IPS DF 6.9 (cell line): ENCODE measurements at regions not wholly inside any gene's neighbourhood (a gene's known extent, or its start where the extent isn't known, plus 50 kb on each side); places are given as distances from the start of the nearest gene placed in this dataset.
"Not testable (repeated sequence)": the region's sequence is repeated elsewhere in the genome, so short reads cannot be mapped to it uniquely, and the experiment has no call there.

Experiments used
- DNase-seq: peaks from one replicate; pipeline ENCODE4 v3.0.0-alpha.2; 2013; ENCODE audit warnings: low read depth, low spot score
- H3K27ac ChIP-seq: one replicate; pipeline ENCODE4 v1.5.1; 2013; ENCODE audit warnings: low read length, control low read depth
- H3K27me3 ChIP-seq: 2 replicates; pipeline ENCODE4 v1.6.1; 2013; ENCODE audit warnings: mild to moderate bottlenecking, low read length; ENCODE audit not compliant: control insufficient read depth, insufficient read depth
- H3K36me3 ChIP-seq: 2 replicates; pipeline ENCODE4 v1.6.1; 2013; ENCODE audit warnings: low read length; ENCODE audit not compliant: control insufficient read depth, insufficient read depth
- H3K4me1 ChIP-seq: 2 replicates; pipeline ENCODE4 v1.6.1; 2013; ENCODE audit warnings: low read length; ENCODE audit not compliant: control insufficient read depth, insufficient read depth
- H3K4me3 ChIP-seq: 2 replicates; pipeline ENCODE4 v1.5.1; 2013; ENCODE audit warnings: mild to moderate bottlenecking, low read length
- H3K9me3 ChIP-seq: 2 replicates; pipeline ENCODE4 v1.6.1; 2013; ENCODE audit warnings: low read length, inconsistent platforms; ENCODE audit not compliant: control insufficient read depth, insufficient read depth
- WGBS: extraction: QIAGEN DNeasy Blood & Tissue Kit; methylation state at CpG from one replicate; pipeline ENCODE4 v1.1.7; 2013; ENCODE audit warnings: mixed read lengths, missing lambda C conversion rate; ENCODE audit not compliant: insufficient read length, insufficient coverage; 5-methylcytosine and 5-hydroxymethylcytosine counted together

DNA sequence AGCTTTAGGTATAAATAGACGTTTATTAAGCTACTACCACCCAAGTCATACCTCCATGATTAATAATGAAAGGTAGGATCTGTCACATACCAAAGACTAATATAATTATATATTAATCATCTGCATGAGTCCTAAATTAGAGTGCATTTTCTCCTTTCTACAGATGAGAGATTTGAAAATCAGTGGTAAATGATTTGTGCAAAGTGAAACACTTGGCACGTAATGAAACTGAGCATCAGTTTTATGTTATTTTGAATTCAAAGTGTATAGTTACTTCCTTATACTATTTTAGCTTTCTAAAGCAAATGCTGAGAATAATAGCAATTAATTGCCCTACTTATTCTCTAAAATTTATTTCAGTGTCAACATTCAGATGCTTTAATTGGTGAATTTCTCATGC is 615.3 kb downstream of the TRIB2 start:
- H3K9me3 ChIP-seq: no peaks in the 10 kb centered on the region
- H3K4me3 ChIP-seq: no peak overlapping the region
- no CpG with 5 or more reads among the region's 2 CpGs for WGBS
- no peaks in the 10 kb centered on the region for H3K27me3 ChIP-seq
- no peak for DNase-seq
- H3K4me1 ChIP-seq: no peaks in the 10 kb centered on the region
- no peak overlapping the region for H3K27ac ChIP-seq
- H3K36me3 ChIP-seq: no peaks in the 10 kb centered on the region

DNA sequence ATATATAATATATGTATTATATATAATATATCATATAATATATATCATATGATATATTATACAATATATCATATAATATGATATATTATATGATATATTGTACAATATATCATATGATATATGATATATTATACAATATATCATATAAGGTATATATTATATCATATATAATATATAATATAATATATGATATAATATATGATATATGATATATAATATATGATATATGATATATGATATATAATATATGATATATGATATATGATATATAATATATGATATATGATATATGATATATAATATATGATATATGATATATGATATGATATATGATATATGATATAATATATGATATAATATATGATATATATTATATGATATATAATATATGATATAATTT is 617.3 kb downstream of the TRIB2 start:
- not testable (repeated sequence) for DNase-seq, H3K9me3 ChIP-seq, H3K27me3 ChIP-seq, H3K4me3 ChIP-seq, H3K27ac ChIP-seq, H3K4me1 ChIP-seq, H3K36me3 ChIP-seq

DNA sequence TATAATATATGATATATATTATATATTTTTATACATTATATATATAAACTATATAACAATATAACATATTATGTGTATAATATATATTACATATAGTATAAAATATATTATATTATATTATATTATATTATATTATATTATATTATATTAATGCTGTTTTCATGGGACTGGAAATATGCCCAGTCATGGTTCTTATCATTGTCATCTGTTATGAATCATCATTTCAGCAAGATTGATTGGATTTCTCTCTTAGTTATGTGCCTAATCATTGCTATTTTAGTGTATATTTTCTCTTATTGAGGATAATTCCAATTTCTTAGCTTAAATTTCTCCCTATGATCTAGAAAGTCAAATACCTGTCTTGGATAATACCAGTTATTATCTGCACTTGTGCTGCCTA is 617.8 kb downstream of the TRIB2 start:
- no peaks in the 10 kb centered on the region for H3K27me3 ChIP-seq
- DNase-seq: no peak
- H3K36me3 ChIP-seq: no peaks in the 10 kb centered on the region
- no peaks in the 10 kb centered on the region for H3K4me1 ChIP-seq
- no peaks in the 10 kb centered on the region for H3K9me3 ChIP-seq
- H3K27ac ChIP-seq: no peak overlapping the region
- H3K4me3 ChIP-seq: no peak overlapping the region

GRCh38 chr2:13335862-13336535 is 619.3 kb downstream of the TRIB2 start:
- Histone ChIP-seq H3K4me3 (no peak overlapping the region), H3K36me3 (no peaks in the 10 kb centered on the region), H3K4me1 (no peaks in the 10 kb centered on the region), H3K27me3 (no peaks in the 10 kb centered on the region), H3K9me3 (no peaks in the 10 kb centered on the region), H3K27ac (no peak overlapping the region)
- no peak for DNase-seq
- no CpG with 5 or more reads among the region's 2 CpGs for WGBS

GRCh38 chr2:13351068-13351467 is 634.3 kb downstream of the TRIB2 start:
- Histone ChIP-seq H3K4me1 (no peaks in the 10 kb centered on the region), H3K9me3 (no peaks in the 10 kb centered on the region), H3K4me3 (no peak overlapping the region), H3K27me3 (no peaks in the 10 kb centered on the region), H3K36me3 (no peaks in the 10 kb centered on the region), H3K27ac (no peak overlapping the region)
- WGBS: no CpG with 5 or more reads among the region's 2 CpGs
- no peak for DNase-seq

DNA sequence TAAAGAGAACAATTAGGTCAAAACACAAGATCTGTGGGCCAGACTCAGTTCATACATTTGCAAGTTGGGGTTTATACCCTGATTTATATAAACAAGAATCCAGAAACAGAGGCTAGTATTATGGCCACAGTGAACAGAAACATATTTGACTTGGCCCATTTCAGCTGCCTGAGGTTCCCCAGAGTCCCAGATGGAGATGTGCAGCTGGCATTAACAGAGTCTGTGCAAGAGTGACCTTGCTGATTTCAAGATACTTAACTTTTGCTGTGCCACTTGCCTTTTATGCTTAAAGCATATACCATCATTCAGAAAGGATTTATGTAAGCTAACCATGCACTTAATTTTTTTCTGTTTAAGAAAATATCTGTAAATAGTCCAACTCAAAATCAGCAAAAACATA is 636.3 kb downstream of the TRIB2 start:
- no peaks in the 10 kb centered on the region for H3K27me3 ChIP-seq
- DNase-seq: no peak

DNA sequence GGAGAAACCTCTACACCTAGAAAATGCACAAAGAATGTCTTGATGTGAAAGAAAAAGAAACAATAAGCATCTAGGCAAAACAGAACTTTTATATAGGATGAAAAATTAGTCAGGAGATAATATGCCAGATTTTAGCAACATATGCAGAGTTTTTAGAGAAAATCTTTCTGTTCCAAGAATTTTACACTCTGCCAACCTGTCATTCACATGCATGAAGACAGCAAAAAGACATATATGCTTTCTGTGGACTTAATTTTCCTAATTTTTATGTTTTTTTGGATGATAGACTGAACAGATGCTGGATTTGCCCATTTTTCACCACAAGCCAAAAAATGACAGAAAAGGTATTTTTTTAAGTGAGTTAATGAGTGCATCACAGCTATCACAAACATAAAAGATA is 637.3 kb downstream of the TRIB2 start:
- no peaks in the 10 kb centered on the region for H3K27me3 ChIP-seq
- no peaks in the 10 kb centered on the region for H3K4me1 ChIP-seq
- no peaks in the 10 kb centered on the region for H3K9me3 ChIP-seq
- H3K36me3 ChIP-seq: no peaks in the 10 kb centered on the region
- H3K27ac ChIP-seq: no peak overlapping the region
- DNase-seq: no peak
- H3K4me3 ChIP-seq: no peak overlapping the region

More for the DNA sequence above, 636.3 kb downstream of the TRIB2 start:
- no peaks in the 10 kb centered on the region for H3K4me1 ChIP-seq
- H3K9me3 ChIP-seq: no peaks in the 10 kb centered on the region
- H3K4me3 ChIP-seq: no peak overlapping the region
- no peak overlapping the region for H3K27ac ChIP-seq
- H3K36me3 ChIP-seq: no peaks in the 10 kb centered on the region

DNA sequence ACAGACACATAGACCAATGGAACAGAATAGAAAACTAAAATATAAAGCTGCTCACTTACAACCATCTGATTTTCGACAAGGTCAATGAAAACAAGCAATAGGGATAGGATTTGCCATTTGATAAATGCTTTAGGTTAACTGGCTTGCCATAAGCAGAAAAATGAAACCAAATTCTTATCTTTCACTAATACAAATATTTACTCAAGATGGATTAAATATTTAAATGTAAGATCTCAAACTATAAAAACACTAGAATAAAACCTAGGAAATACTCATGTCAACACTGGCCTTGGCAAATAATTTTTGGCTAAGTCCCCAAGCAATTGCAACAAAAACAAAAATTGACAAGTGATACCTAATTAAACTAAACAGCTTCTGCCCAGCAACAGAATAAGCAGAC is 665.2 kb downstream of the TRIB2 start:
- no CpG with 5 or more reads among the region's 1 CpG for WGBS

GRCh38 chr2:13389172-13389571 is 672.4 kb downstream of the TRIB2 start:
- H3K27ac ChIP-seq, DNase-seq, H3K4me1 ChIP-seq, H3K9me3 ChIP-seq, H3K36me3 ChIP-seq, H3K27me3 ChIP-seq, H3K4me3 ChIP-seq: not testable (repeated sequence)
- WGBS: no CpG with 5 or more reads among the region's 5 CpGs

More for the DNA sequence above, 665.2 kb downstream of the TRIB2 start:
- H3K4me1 ChIP-seq, H3K27ac ChIP-seq, H3K4me3 ChIP-seq, DNase-seq, H3K36me3 ChIP-seq, H3K9me3 ChIP-seq, H3K27me3 ChIP-seq: not testable (repeated sequence)

DNA sequence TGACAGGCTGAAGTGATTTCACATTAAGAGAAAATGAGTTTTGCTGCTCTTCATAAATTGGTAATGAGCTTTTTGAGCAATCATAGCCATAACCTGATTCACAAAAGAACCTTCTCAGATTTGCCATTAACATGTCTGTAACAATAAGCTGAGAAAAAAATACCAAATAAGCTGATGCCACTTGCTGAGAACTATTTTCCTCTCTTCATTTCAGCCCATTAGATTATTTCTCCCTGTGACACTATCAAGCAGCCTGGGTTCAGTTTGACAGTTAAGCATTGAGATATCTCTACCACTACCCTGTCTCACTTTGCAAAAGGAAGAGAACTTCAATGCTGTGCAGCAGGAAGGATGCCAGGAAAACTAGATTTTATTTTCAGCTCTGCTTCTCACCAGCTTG is 673.9 kb downstream of the TRIB2 start:
- DNase-seq: no peak
- no peaks in the 10 kb centered on the region for H3K36me3 ChIP-seq
- no peak overlapping the region for H3K4me3 ChIP-seq

GRCh38 chr2:13401312-13401711 is 684.6 kb downstream of the TRIB2 start:
- WGBS: no CpG with 5 or more reads among the region's 2 CpGs
- Histone ChIP-seq H3K27ac (no peak overlapping the region), H3K4me3 (no peak overlapping the region), H3K36me3 (no peaks in the 10 kb centered on the region), H3K27me3 (no peaks in the 10 kb centered on the region), H3K4me1 (no peaks in the 10 kb centered on the region), H3K9me3 (no peaks in the 10 kb centered on the region)
- no peak for DNase-seq

More for the DNA sequence above, 673.9 kb downstream of the TRIB2 start:
- no peaks in the 10 kb centered on the region for H3K4me1 ChIP-seq
- H3K27me3 ChIP-seq: no peaks in the 10 kb centered on the region
- no peaks in the 10 kb centered on the region for H3K9me3 ChIP-seq
- no peak overlapping the region for H3K27ac ChIP-seq
